ENCODE measurements at regions not wholly inside any gene's neighbourhood (a gene's known extent, or its start where the extent isn't known, plus 50 kb on each side); places are given as distances from the start of the nearest gene placed in this dataset.

GRCh38 chr12:83462419-83462818 is 775.7 kb downstream of the TMTC2 start:
- Histone ChIP-seq H2AK5ac (ENCODE audit: low read depth, low read length) (no peak overlapping the region), H4K20me1 (ENCODE audit: insufficient read depth, low read length) (no peaks in the 10 kb centered on the region), H2AFZ (replicated peaks; ENCODE audit: low read length, poor library complexity) (no peak overlapping the region), H3K23ac (ENCODE audit: low read depth, low read length) (no peak overlapping the region), H4K8ac (ENCODE audit: low read depth in 2 of 2, low read length in 2 of 2) (no peak overlapping the region), H3K4me3 (ENCODE audit: insufficient read depth, low read depth, low read length) (no peak overlapping the region), H3K27ac (ENCODE audit: insufficient read depth, low read length) (no peak overlapping the region), H3K18ac (ENCODE audit: low read depth, low read length) (no peak overlapping the region), H3K4ac (ENCODE audit: low read depth, low read length) (no peak overlapping the region), H2AK9ac (replicated peaks; ENCODE audit: low read depth, low read length, poor library complexity) (no peak overlapping the region), H3K4me1 (ENCODE audit: control insufficient read depth, insufficient read depth, low read length) (no peaks in the 10 kb centered on the region), H3K9ac (ENCODE audit: low read depth, low read length) (no peak overlapping the region), H4K91ac (ENCODE audit: insufficient read depth, low read depth, low read length) (no peak overlapping the region), H3K9me3 (ENCODE audit: control insufficient read depth, insufficient read depth, low read length) (no peaks in the 10 kb centered on the region; the same call in 1 of the 2 replicates), H2BK5ac (ENCODE audit: low read depth, low read length, poor library complexity, severe bottlenecking) (no peak overlapping the region), H2BK20ac (ENCODE audit: low read depth, low read length) (no peak overlapping the region), H3K79me1 (ENCODE audit: low read depth in 1 of 2, low read length in 2 of 2) (no peaks in the 10 kb centered on the region), H3K27me3 (ENCODE audit: control insufficient read depth, insufficient read depth, low read length) (no peaks in the 10 kb centered on the region), H3K9me1 (ENCODE audit: insufficient read depth, low read length) (no peaks in the 10 kb centered on the region), H2BK120ac (ENCODE audit: low read depth, low read length) (no peak overlapping the region), H3K4me2 (ENCODE audit: low read depth, low read length) (no peak overlapping the region), H4K5ac (ENCODE audit: low read depth, low read length) (no peak overlapping the region), H2BK15ac (ENCODE audit: low read depth, low read length) (no peak overlapping the region), H3K36me3 (ENCODE audit: control insufficient read depth, insufficient read depth, low read length) (no peaks in the 10 kb centered on the region), H3K56ac (ENCODE audit: extremely low read depth, insufficient read depth, low read length) (no peak overlapping the region), H3K14ac (replicated peaks; ENCODE audit: low read depth, low read length) (no peak overlapping the region)
- in situ Hi-C loops (cut with MboI; ENCODE audit: low sequenced_read_pairs) (no loop called here), intact Hi-C loops (cut with micrococcal nuclease) (no loop called here), dilution Hi-C loops (cut with HindIII; ENCODE audit: low sequenced_read_pairs, unreplicated experiment) (no loop called here)
- POLR2A ChIA-PET (ENCODE audit: unreplicated experiment) = no interaction called here
- DNase-seq = no peak
- BruUV-seq (replicated peaks) = no TSS peak
- no peak for ATAC-seq (ENCODE audit: low read depth)
- CTCF ChIA-PET = interaction anchor here (0.6 to 1.0 kb wide), 2 partner anchors 58 to 514 kb away, joined by 3 to 6 read pairs; no protein-coding TSS in a partner anchor
- TF ChIP-seq USF2 (IDR thresholded peaks at IDR 0.05; ENCODE audit: low read depth, low read length) = no peak
- no peak for TF ChIP-seq RFX5 (IDR thresholded peaks at IDR 0.05; ENCODE audit: low read depth, low read length)
- no peak for TF ChIP-seq POLR2A (IDR thresholded peaks at IDR 0.05; ENCODE audit: low read depth, low read length)
- TF ChIP-seq NFE2L2 (IDR thresholded peaks at IDR 0.05; ENCODE audit: low read depth, low read length) = no peak
- TF ChIP-seq MAFK (IDR thresholded peaks at IDR 0.05; ENCODE audit: low read depth, low read length) = no peak

Measured in IMR-90 (cell line).